Subcutaneous abdominal adipose tissue (tissue), 5 donors: ENCODE measurements at regions not wholly inside any gene's neighbourhood (a gene's known extent, or its start where the extent isn't known, plus 50 kb on each side); places are given as distances from the start of the nearest gene placed in this dataset.

ENCODE experiments used
- H3K27ac ChIP-seq: one replicate; pipeline ENCODE4 v1.7.0; 2013; ENCODE audit warnings: low read depth, mild to moderate bottlenecking, inconsistent platforms, low read length, moderate library complexity
- H3K27me3 ChIP-seq, 5 donors: one replicate each; pipeline ENCODE4 v1.7.0; 2013; ENCODE audit warnings: low read length in 5 of 5, inconsistent platforms in 1 of 5; ENCODE audit not compliant: control insufficient read depth in 5 of 5, insufficient read depth in 4 of 5
- H3K36me3 ChIP-seq, 5 donors: one replicate each; pipeline ENCODE4 v1.7.0; 2013; ENCODE audit warnings: low read length in 5 of 5; ENCODE audit not compliant: control insufficient read depth in 5 of 5, insufficient read depth in 5 of 5
- H3K4me1 ChIP-seq, 5 donors: one replicate each; pipeline ENCODE4 v1.7.0; 2013; ENCODE audit warnings: low read length in 5 of 5, mild to moderate bottlenecking in 3 of 5, moderate library complexity in 1 of 5; ENCODE audit not compliant: control insufficient read depth in 5 of 5, insufficient read depth in 5 of 5
- H3K4me3 ChIP-seq, 5 donors: one replicate each; pipeline ENCODE4 v1.7.0; 2013; ENCODE audit warnings: low read length in 5 of 5, low read depth in 1 of 5
- H3K9ac ChIP-seq, 5 donors: one replicate each; pipeline ENCODE4 v1.7.0; 2013; ENCODE audit warnings: low read length in 5 of 5, mild to moderate bottlenecking in 4 of 5, moderate library complexity in 3 of 5
- H3K9me3 ChIP-seq, 5 donors: one replicate each; pipeline ENCODE4 v1.7.0; 2013; ENCODE audit warnings: low read length in 5 of 5; ENCODE audit not compliant: control insufficient read depth in 5 of 5
- donor health status: healthy.
- donor health status: healthy.
- donor health status: healthy.
- donor health status: healthy.
- donor health status: healthy.

DNA sequence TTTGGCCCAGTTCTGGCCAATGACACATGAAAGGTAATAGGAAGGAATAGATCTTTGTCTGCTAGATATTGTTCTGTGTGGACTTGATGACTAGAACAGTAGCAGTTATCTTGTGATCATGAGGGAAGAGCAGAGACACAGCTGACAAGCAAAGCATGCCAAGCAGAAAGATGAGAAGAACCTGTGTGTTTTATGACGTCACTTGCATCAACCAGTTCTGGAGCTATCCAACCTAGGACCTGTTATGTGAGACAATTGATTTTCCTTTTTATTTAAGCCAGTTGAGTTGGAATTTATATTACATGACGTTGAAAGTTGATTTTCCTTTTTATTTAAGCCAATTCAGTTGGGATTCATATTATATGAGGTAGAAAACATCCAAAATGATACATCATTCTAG lies 143.2 kb downstream of the MCHR2 start:
- Histone ChIP-seq H3K9me3 (no peaks in the 10 kb centered on the region), H3K27ac (no peak overlapping the region), H3K36me3 (no peaks in the 10 kb centered on the region), H3K9ac (no peak overlapping the region), H3K4me1 (no peaks in the 10 kb centered on the region), H3K4me3 (no peak overlapping the region), H3K27me3 (no peaks in the 10 kb centered on the region)

DNA sequence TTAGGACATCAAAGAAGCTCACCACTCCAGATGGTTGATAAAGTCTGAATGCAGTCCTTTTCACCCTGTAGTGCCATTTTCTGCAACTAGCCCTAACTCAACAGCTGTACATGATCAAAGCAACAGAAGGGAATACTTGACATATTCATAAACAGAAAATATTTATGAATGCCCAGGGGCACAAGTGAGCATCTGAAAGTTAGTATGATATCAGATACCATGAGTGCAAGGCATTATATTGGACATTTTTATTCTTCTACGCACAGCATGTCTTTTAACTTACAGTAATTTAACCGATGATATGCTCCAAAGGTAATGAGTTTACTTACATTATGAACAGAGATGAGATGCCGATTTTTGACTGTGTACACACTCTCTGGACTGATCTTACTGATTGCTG lies 142.0 kb downstream of the MCHR2 start:
- Histone ChIP-seq H3K9ac (no peak overlapping the region), H3K27ac (no peak overlapping the region)

DNA sequence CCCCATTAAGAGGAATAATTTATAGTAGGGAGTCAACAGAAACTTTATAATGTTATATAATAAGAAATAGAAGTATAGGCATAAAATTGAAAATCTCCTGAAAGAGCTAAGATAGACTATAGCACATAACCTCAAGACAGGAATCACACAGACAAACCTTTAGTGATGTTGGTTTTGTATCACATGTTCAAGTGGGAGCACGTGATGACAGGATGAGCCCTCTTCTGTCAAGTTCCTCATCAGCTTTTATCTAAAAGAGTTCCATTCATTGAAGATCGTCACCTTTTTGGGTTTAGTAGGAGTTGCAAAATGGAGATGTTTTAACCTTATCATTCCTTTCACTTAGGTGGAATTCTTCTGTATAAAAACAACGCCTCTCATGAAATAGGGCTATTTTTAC lies 127.0 kb downstream of the MCHR2 start:
- Histone ChIP-seq H3K27me3 (peaks cover 0 to 7% (median 0%) of the 10 kb centered on the region in 5 donors), H3K9me3 (no peaks in the 10 kb centered on the region), H3K4me1 (peaks cover 0 to 3% (median 0%) of the 10 kb centered on the region in 5 donors), H3K36me3 (no peaks in the 10 kb centered on the region), H3K9ac (no peak overlapping the region), H3K27ac (no peak overlapping the region), H3K4me3 (no peak overlapping the region)

More for the DNA sequence above, 142.0 kb downstream of the MCHR2 start:
- no peak overlapping the region for H3K4me3 ChIP-seq
- H3K9me3 ChIP-seq = no peaks in the 10 kb centered on the region
- H3K27me3 ChIP-seq = no peaks in the 10 kb centered on the region
- no peaks in the 10 kb centered on the region for H3K4me1 ChIP-seq
- H3K36me3 ChIP-seq = no peaks in the 10 kb centered on the region

DNA sequence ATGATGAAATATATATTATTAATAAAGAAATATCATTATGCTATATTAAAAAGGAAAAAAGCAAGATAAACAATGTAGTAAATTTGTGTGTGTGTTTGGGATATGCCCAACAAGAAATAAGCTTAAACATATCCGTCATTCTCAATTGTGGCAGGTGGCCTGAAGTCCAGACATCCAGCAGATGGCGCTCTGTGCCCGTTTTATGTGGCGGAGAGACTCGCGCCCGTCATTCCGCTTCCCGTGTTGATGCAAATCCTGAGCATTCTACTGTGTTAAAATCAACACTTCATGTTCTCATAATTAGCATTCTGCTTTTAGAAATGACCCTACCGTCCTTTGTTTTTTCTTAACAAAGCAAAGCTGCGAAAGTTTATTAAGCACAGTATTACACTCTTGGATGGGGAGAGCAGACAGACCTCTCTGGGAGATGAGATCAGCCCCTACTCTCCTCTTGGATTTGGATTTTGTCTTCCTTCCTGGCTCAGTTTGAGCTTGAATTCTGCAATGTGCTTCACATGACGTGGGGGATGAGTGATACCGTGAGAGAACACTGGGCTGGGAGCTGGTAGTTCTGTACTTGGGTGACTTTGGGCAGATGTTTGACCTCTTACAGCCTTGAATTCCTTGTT lies 125.8 kb downstream of the MCHR2 start:
- no peak overlapping the region for H3K27ac ChIP-seq
- H3K9ac ChIP-seq = no peak overlapping the region
- no peaks in the 10 kb centered on the region for H3K36me3 ChIP-seq
- H3K27me3 ChIP-seq = peaks cover 0 to 7% (median 0%) of the 10 kb centered on the region in 5 donors
- H3K4me3 ChIP-seq = peak overlapping the region in 2 of 5 donors; percentile 23 to 54
- no peaks in the 10 kb centered on the region for H3K9me3 ChIP-seq
- H3K4me1 ChIP-seq = peaks cover 0 to 3% (median 0%) of the 10 kb centered on the region in 5 donors
